OCI-LY1 (cell line): ENCODE measurements at regions not wholly inside any gene's neighbourhood (a gene's known extent, or its start where the extent isn't known, plus 50 kb on each side); places are given as distances from the start of the nearest gene placed in this dataset.

ENCODE experiments used
- H2AFZ ChIP-seq: fragments of 200-600 bp; sonication (generic), shearing (Covaris generic); 2 replicates; pipeline ENCODE4 v1.6.0; 2014; ENCODE audit warnings: antibody characterized with exemption, mild to moderate bottlenecking, low read length
- H3F3A ChIP-seq: fragments of 200-600 bp; sonication (generic), shearing (Covaris generic); 2 replicates; pipeline ENCODE4 v1.6.0; 2014; ENCODE audit warnings: mild to moderate bottlenecking, antibody characterized with exemption, low read length, moderate library complexity; ENCODE audit not compliant: insufficient read depth
- H3K27ac ChIP-seq: fragments of 200-600 bp; sonication (generic); 2 replicates; pipeline ENCODE4 v1.5.1; 2014; ENCODE audit warnings: low read length, mixed run types, mild to moderate bottlenecking, low read depth; ENCODE audit not compliant: poor library complexity, severe bottlenecking
- H3K27me3 ChIP-seq: fragments of 200-600 bp; sonication (generic); 2 replicates; pipeline ENCODE4 v1.6.0; 2014; ENCODE audit warnings: antibody characterized with exemption, mild to moderate bottlenecking, low read length, moderate library complexity; ENCODE audit not compliant: insufficient read depth
- H3K36me3 ChIP-seq: fragments of 200-600 bp; sonication (generic); 2 replicates; pipeline ENCODE4 v1.6.1; 2014; ENCODE audit warnings: mild to moderate bottlenecking, antibody characterized with exemption, low read length, moderate library complexity, mixed read lengths; ENCODE audit not compliant: insufficient read depth
- H3K4me1 ChIP-seq: fragments of 200-600 bp; sonication (generic); 2 replicates; pipeline ENCODE4 v1.5.1; 2014; ENCODE audit warnings: mild to moderate bottlenecking, low read length, moderate library complexity; ENCODE audit not compliant: insufficient read depth, severe bottlenecking
- H3K4me2 ChIP-seq: fragments of 200-600 bp; sonication (generic), shearing (Covaris generic); 2 replicates; pipeline ENCODE4 v1.6.1; 2014; ENCODE audit warnings: low read length
- H3K4me3 ChIP-seq: fragments of 200-600 bp; sonication (generic); 2 replicates; pipeline ENCODE4 v1.5.1; 2014; ENCODE audit warnings: low read length, low read depth, mild to moderate bottlenecking, mixed read lengths; ENCODE audit not compliant: poor library complexity, severe bottlenecking
- H3K79me2 ChIP-seq: fragments of 200-600 bp; shearing (Covaris generic); 2 replicates; pipeline ENCODE4 v1.6.1; 2016; ENCODE audit warnings: mixed run types, low read length, mixed read lengths; ENCODE audit not compliant: insufficient read depth
- H3K9ac ChIP-seq: fragments of 200-600 bp; sonication (generic), shearing (Covaris generic); 2 replicates; pipeline ENCODE4 v1.6.1; 2014; ENCODE audit warnings: mild to moderate bottlenecking, low read length, mixed read lengths
- H3K9me2 ChIP-seq: fragments of 200-600 bp; sonication (generic), shearing (Covaris generic); 2 replicates; pipeline ENCODE4 v1.6.1; 2014; ENCODE audit warnings: low read depth, mild to moderate bottlenecking, low read length, mixed read lengths
- H3K9me3 ChIP-seq: fragments of 200-600 bp; shearing (Covaris generic); 2 replicates; pipeline ENCODE4 v1.6.1; 2014; ENCODE audit warnings: low read length, mixed read lengths
- H4K20me1 ChIP-seq: fragments of 200-600 bp; sonication (generic), shearing (Covaris generic); 2 replicates; pipeline ENCODE4 v1.6.0; 2016; ENCODE audit warnings: mild to moderate bottlenecking, low read length; ENCODE audit not compliant: insufficient read depth
- EZH2 ChIP-seq: fragments of 200-600 bp; sonication (generic), shearing (Covaris generic); IDR thresholded peaks from 2 replicates; pipeline ENCODE4 v1.8.0; 2017; ENCODE audit warnings: borderline replicate concordance, mixed run types, mild to moderate bottlenecking, antibody characterized with exemption, low read length, moderate library complexity, mixed read lengths
- TF ChIP-seq, protein P1 (sequence below): fragments of 200-600 bp; sonication (generic), shearing (Covaris generic); IDR thresholded peaks from 2 replicates; pipeline ENCODE4 v1.5.1; 2017; ENCODE audit warnings: mild to moderate bottlenecking, antibody characterized with exemption, low read length, moderate library complexity, mixed read lengths

DNA sequence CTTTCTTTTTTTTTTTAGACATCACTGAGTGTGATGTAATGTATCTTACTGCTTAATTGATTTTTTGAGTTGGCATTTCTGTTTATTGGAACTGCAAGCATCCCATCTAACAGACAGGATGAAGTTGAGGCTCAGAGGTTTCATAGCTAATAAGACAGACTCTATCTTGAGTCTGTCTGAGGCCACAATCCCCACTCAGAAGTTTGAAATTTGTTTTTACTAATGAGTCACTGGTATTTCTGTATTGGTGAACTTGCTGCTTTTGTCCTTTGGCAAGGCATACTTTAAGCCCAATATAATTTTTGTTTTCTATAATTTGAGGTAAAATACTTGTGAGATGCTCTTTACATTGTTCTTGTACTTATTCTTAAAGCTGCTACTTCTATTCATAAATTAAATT is 491.2 kb downstream of the PSAT1 start:
- Histone ChIP-seq H3K9me3 (no peaks in the 10 kb centered on the region), H3K4me2 (no peak overlapping the region), H3K9ac (no peak overlapping the region)

GRCh38 chr9:78791779-78792178 is 494.9 kb downstream of the PSAT1 start:
- Histone ChIP-seq H3K79me2 (no peaks in the 10 kb centered on the region), H4K20me1 (no peaks in the 10 kb centered on the region), H3K27me3 (no peaks in the 10 kb centered on the region)

More for the DNA sequence above, 491.2 kb downstream of the PSAT1 start:
- Histone ChIP-seq H3K36me3 (no peaks in the 10 kb centered on the region), H3K79me2 (no peaks in the 10 kb centered on the region), H3K4me3 (no peak overlapping the region), H3K4me1 (no peaks in the 10 kb centered on the region), H4K20me1 (no peaks in the 10 kb centered on the region), H3F3A (no peaks in the 10 kb centered on the region), H2AFZ (no peak overlapping the region), H3K9me2 (no peaks in the 10 kb centered on the region), H3K27ac (no peak overlapping the region), H3K27me3 (no peaks in the 10 kb centered on the region)
- TF ChIP-seq, protein P1, sequence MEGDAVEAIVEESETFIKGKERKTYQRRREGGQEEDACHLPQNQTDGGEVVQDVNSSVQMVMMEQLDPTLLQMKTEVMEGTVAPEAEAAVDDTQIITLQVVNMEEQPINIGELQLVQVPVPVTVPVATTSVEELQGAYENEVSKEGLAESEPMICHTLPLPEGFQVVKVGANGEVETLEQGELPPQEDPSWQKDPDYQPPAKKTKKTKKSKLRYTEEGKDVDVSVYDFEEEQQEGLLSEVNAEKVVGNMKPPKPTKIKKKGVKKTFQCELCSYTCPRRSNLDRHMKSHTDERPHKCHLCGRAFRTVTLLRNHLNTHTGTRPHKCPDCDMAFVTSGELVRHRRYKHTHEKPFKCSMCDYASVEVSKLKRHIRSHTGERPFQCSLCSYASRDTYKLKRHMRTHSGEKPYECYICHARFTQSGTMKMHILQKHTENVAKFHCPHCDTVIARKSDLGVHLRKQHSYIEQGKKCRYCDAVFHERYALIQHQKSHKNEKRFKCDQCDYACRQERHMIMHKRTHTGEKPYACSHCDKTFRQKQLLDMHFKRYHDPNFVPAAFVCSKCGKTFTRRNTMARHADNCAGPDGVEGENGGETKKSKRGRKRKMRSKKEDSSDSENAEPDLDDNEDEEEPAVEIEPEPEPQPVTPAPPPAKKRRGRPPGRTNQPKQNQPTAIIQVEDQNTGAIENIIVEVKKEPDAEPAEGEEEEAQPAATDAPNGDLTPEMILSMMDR: no peak
- no peak for TF ChIP-seq EZH2

DNA sequence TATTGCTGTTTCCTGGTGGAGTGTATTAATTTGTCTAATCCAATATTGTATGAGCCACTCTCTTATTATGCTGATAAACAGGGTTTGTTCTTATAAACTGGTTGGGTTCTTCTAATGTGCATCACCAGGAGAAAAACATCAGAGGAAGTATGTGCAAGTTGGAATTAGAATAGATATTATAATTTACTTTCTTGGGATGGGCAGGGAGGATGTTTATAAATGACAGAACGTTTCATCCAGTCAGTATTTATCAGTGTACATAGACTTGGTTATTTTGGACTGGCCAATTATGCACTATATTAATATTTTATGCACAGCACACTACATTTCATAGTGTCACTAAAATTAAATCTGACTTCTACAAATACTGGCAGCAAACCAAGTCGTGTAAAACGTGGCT is 495.8 kb downstream of the PSAT1 start:
- Histone ChIP-seq H3K9me2 (no peaks in the 10 kb centered on the region), H3K36me3 (no peaks in the 10 kb centered on the region), H3K27me3 (no peaks in the 10 kb centered on the region), H4K20me1 (no peaks in the 10 kb centered on the region), H3K27ac (no peak overlapping the region), H3K4me2 (no peak overlapping the region), H3F3A (no peaks in the 10 kb centered on the region), H3K9me3 (no peaks in the 10 kb centered on the region), H3K4me3 (no peak overlapping the region), H2AFZ (no peak overlapping the region), H3K9ac (no peak overlapping the region), H3K79me2 (no peaks in the 10 kb centered on the region), H3K4me1 (no peaks in the 10 kb centered on the region)
- TF ChIP-seq EZH2: no peak
- TF ChIP-seq, protein P1: no peak

More at GRCh38 chr9:78791779-78792178, 494.9 kb downstream of the PSAT1 start:
- no peak overlapping the region for H3K4me2 ChIP-seq
- H3K27ac ChIP-seq: no peak overlapping the region
- no peak for TF ChIP-seq EZH2
- TF ChIP-seq, protein P1: no peak
- H3K36me3 ChIP-seq: no peaks in the 10 kb centered on the region
- H3K4me3 ChIP-seq: no peak overlapping the region
- no peaks in the 10 kb centered on the region for H3F3A ChIP-seq
- H3K9me3 ChIP-seq: no peaks in the 10 kb centered on the region
- H2AFZ ChIP-seq: no peak overlapping the region
- no peaks in the 10 kb centered on the region for H3K9me2 ChIP-seq
- H3K4me1 ChIP-seq: no peaks in the 10 kb centered on the region
- no peak overlapping the region for H3K9ac ChIP-seq
